ENCODE measurements at regions not wholly inside any gene's neighbourhood (a gene's known extent, or its start where the extent isn't known, plus 50 kb on each side); places are given as distances from the start of the nearest gene placed in this dataset.

DNA sequence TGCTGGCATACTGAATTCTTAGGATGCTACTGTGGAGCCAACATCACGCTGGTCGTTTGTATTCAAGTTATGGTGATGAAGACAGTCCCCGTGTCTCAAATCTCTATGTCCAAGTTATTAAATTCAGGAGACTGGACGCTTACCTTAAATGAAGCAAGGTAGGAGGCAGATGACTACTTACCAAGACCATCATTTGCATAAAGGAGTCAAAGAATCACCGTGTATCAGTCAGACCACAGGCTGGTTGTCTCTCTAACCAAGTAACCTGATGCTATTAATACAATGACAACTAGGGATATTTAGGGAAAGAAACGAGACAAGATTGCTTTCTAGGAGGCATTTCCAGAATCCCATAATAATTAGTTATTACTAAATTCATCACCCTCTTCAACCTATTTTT lies 78.1 kb upstream of the FRMD6 start:
- Histone ChIP-seq H3K9me3 (ENCODE audit: control insufficient read depth in 2 of 3, low read length in 3 of 3) (no peaks in the 10 kb centered on the region), H3K27me3 (ENCODE audit: control insufficient read depth in 2 of 2, insufficient read depth in 2 of 2, low read length in 2 of 2) (peaks cover 0 to 8% of the 10 kb centered on the region in 2 donors), H3K4me1 (ENCODE audit: control insufficient read depth in 2 of 2, insufficient read depth in 2 of 2, low read length in 2 of 2) (no peaks in the 10 kb centered on the region), H3K27ac (ENCODE audit: low read depth, low read length) (no peak overlapping the region), H3K4me3 (ENCODE audit: low read length) (no peak overlapping the region), H3K36me3 (ENCODE audit: control insufficient read depth in 2 of 3, insufficient read depth in 3 of 3, low read length in 3 of 3) (no peaks in the 10 kb centered on the region)
- Mint-ChIP-seq H3K27me3 (peaks cover 30 to 56% (median 42%) of the 10 kb centered on the region in 5 donors), H3K27ac (no peak overlapping the region), H3K36me3 (no peaks in the 10 kb centered on the region), H3K4me3 (no peak overlapping the region), H3K4me1 (no peaks in the 10 kb centered on the region), H3K9me3 (no peaks in the 10 kb centered on the region)
- no peak for DNase-seq
- no peak for ATAC-seq
- intact Hi-C loops (cut with micrococcal nuclease), result no loop called here
- POLR2A ChIA-PET, result no interaction called here
- CTCF ChIA-PET, result no interaction called here

- intact Hi-C loops (cut with micrococcal nuclease), result no loop called here
- Mint-ChIP-seq H3K36me3 (no peaks in the 10 kb centered on the region), H3K9me3 (no peaks in the 10 kb centered on the region), H3K27ac (no peak overlapping the region), H3K4me3 (no peak overlapping the region), H3K4me1 (no peaks in the 10 kb centered on the region), H3K27me3 (peaks cover 33 to 57% (median 44%) of the 10 kb centered on the region in 5 donors)
- no peak overlapping the region for H3K4me3 ChIP-seq (ENCODE audit: low read length)
- H3K9me3 ChIP-seq (ENCODE audit: control insufficient read depth in 2 of 3, low read length in 3 of 3), result no peaks in the 10 kb centered on the region
- H3K27ac ChIP-seq (ENCODE audit: low read depth, low read length), result no peak overlapping the region
- ChIA-PET POLR2A (no interaction called here), CTCF (no interaction called here)
- H3K27me3 ChIP-seq (ENCODE audit: control insufficient read depth in 2 of 2, insufficient read depth in 2 of 2, low read length in 2 of 2), result peaks cover 0 to 8% of the 10 kb centered on the region in 2 donors
- no peaks in the 10 kb centered on the region for H3K4me1 ChIP-seq (ENCODE audit: control insufficient read depth in 2 of 2, insufficient read depth in 2 of 2, low read length in 2 of 2)
- DNase-seq (no peak), ATAC-seq (no peak)
- no peaks in the 10 kb centered on the region for H3K36me3 ChIP-seq (ENCODE audit: control insufficient read depth in 2 of 3, insufficient read depth in 3 of 3, low read length in 3 of 3)
Observed at GRCh38 chr14:51574009-51574408, 77.7 kb upstream of the FRMD6 start.

- Histone ChIP-seq H3K4me3 (ENCODE audit: low read length) (no peak overlapping the region), H3K27me3 (ENCODE audit: control insufficient read depth in 2 of 2, insufficient read depth in 2 of 2, low read length in 2 of 2) (peaks cover 0 to 13% of the 10 kb centered on the region in 2 donors), H3K4me1 (ENCODE audit: control insufficient read depth in 2 of 2, insufficient read depth in 2 of 2, low read length in 2 of 2) (no peaks in the 10 kb centered on the region), H3K27ac (ENCODE audit: low read depth, low read length) (no peak overlapping the region), H3K36me3 (ENCODE audit: control insufficient read depth in 2 of 3, insufficient read depth in 3 of 3, low read length in 3 of 3) (no peaks in the 10 kb centered on the region), H3K9me3 (ENCODE audit: control insufficient read depth in 2 of 3, low read length in 3 of 3) (no peaks in the 10 kb centered on the region)
- ATAC-seq, result no peak
- ChIA-PET POLR2A (no interaction called here), CTCF (no interaction called here)
- peaks cover 43 to 67% (median 55%) of the 10 kb centered on the region in 5 donors for H3K27me3 Mint-ChIP-seq
- DNase-seq, result no peak
- intact Hi-C loops (cut with micrococcal nuclease), result no loop called here
- H3K4me3 Mint-ChIP-seq, result no peak overlapping the region
- no peak overlapping the region for H3K27ac Mint-ChIP-seq
- H3K9me3 Mint-ChIP-seq, result no peaks in the 10 kb centered on the region
- H3K4me1 Mint-ChIP-seq, result no peaks in the 10 kb centered on the region
- H3K36me3 Mint-ChIP-seq, result no peaks in the 10 kb centered on the region
Observed at GRCh38 chr14:51575349-51576116, 76.2 kb upstream of the FRMD6 start.

DNA sequence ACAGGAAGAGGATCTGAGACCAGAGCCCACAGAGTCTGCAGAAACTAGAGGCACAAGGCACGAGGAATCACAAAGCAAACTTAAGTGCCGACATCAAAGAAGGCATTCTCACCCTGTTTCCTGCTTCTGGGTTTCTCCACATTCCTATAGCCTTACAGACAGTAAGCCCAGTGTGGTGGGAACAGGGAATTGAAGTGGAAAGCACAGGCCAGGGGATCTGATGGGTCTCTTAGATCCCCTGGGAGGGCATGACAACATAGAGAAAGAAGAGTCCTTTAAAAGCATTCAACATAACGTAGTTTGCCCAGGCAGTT lies 75.6 kb upstream of the FRMD6 start:
- no peak for DNase-seq
- H3K36me3 Mint-ChIP-seq, result no peaks in the 10 kb centered on the region
- H3K4me3 Mint-ChIP-seq, result no peak overlapping the region
- no peaks in the 10 kb centered on the region for H3K36me3 ChIP-seq (ENCODE audit: control insufficient read depth in 2 of 3, insufficient read depth in 3 of 3, low read length in 3 of 3)
- POLR2A ChIA-PET, result no interaction called here
- CTCF ChIA-PET, result interaction anchor here (0.6 kb wide), 1 partner anchor 39 kb away, joined by 3 read pairs; no protein-coding TSS in a partner anchor
- H3K27me3 ChIP-seq (ENCODE audit: control insufficient read depth in 2 of 2, insufficient read depth in 2 of 2, low read length in 2 of 2), result peaks cover 0 to 13% of the 10 kb centered on the region in 2 donors
- H3K9me3 ChIP-seq (ENCODE audit: control insufficient read depth in 2 of 3, low read length in 3 of 3), result no peaks in the 10 kb centered on the region
- H3K4me3 ChIP-seq (ENCODE audit: low read length), result no peak overlapping the region
- no peak overlapping the region for H3K27ac ChIP-seq (ENCODE audit: low read depth, low read length)
- no peak for ATAC-seq
- intact Hi-C loops (cut with micrococcal nuclease), result no loop called here
- H3K27me3 Mint-ChIP-seq, result peaks cover 43 to 72% (median 55%) of the 10 kb centered on the region in 5 donors
- no peaks in the 10 kb centered on the region for H3K9me3 Mint-ChIP-seq
- no peak overlapping the region for H3K27ac Mint-ChIP-seq
- no peaks in the 10 kb centered on the region for H3K4me1 ChIP-seq (ENCODE audit: control insufficient read depth in 2 of 2, insufficient read depth in 2 of 2, low read length in 2 of 2)
- no peaks in the 10 kb centered on the region for H3K4me1 Mint-ChIP-seq

DNA sequence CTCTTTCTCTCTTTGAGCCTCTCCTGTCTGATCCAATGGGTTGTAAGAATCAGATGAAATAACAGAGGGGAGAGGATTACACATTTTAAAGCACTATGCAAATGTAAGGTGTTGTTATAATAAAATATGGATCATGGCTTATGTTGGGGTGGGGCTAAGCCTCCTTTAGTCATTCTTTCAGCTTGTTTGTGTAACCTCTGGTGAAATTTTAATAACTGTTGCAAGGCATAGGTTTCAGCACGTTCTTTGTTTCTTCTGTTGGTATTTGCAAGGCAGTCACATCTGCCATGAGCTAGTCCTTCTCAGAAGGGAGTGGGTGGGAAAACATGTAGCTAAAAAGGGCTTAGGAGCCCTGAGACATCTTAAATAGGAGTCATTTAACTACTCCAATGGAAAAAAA lies 74.8 kb upstream of the FRMD6 start:
- no peak for ATAC-seq
- Histone ChIP-seq H3K4me3 (ENCODE audit: low read length) (no peak overlapping the region), H3K36me3 (ENCODE audit: control insufficient read depth in 2 of 3, insufficient read depth in 3 of 3, low read length in 3 of 3) (no peaks in the 10 kb centered on the region), H3K27ac (ENCODE audit: low read depth, low read length) (no peak overlapping the region), H3K9me3 (ENCODE audit: control insufficient read depth in 2 of 3, low read length in 3 of 3) (no peaks in the 10 kb centered on the region), H3K4me1 (ENCODE audit: control insufficient read depth in 2 of 2, insufficient read depth in 2 of 2, low read length in 2 of 2) (no peaks in the 10 kb centered on the region), H3K27me3 (ENCODE audit: control insufficient read depth in 2 of 2, insufficient read depth in 2 of 2, low read length in 2 of 2) (peaks cover 0 to 13% of the 10 kb centered on the region in 2 donors)
- Mint-ChIP-seq H3K36me3 (no peaks in the 10 kb centered on the region), H3K9me3 (no peaks in the 10 kb centered on the region), H3K4me3 (no peak overlapping the region), H3K4me1 (no peaks in the 10 kb centered on the region), H3K27ac (no peak overlapping the region), H3K27me3 (peaks cover 43 to 78% (median 55%) of the 10 kb centered on the region in 5 donors)
- intact Hi-C loops (cut with micrococcal nuclease), result no loop called here
- ChIA-PET CTCF (interaction anchor here (0.5 kb wide), 1 partner anchor 64 kb away, joined by 3 read pairs; no protein-coding TSS in a partner anchor), POLR2A (interaction anchor here (0.6 to 0.7 kb wide), 2 partner anchors 402 to 756 kb away, joined by 3 read pairs; no protein-coding TSS in a partner anchor)
- DNase-seq, result no peak

GRCh38 chr14:51578853-51579252 lies 72.9 kb upstream of the FRMD6 start:
- H3K27me3 Mint-ChIP-seq, result peaks cover 38 to 63% (median 48%) of the 10 kb centered on the region in 5 donors
- H3K36me3 ChIP-seq (ENCODE audit: control insufficient read depth in 2 of 3, insufficient read depth in 3 of 3, low read length in 3 of 3), result no peaks in the 10 kb centered on the region
- no peak for ATAC-seq
- intact Hi-C loops (cut with micrococcal nuclease), result no loop called here
- no peaks in the 10 kb centered on the region for H3K4me1 ChIP-seq (ENCODE audit: control insufficient read depth in 2 of 2, insufficient read depth in 2 of 2, low read length in 2 of 2)
- H3K4me3 Mint-ChIP-seq, result no peak overlapping the region
- H3K27ac Mint-ChIP-seq, result no peak overlapping the region
- CTCF ChIA-PET, result no interaction called here
- no peaks in the 10 kb centered on the region for H3K4me1 Mint-ChIP-seq
- no peaks in the 10 kb centered on the region for H3K9me3 ChIP-seq (ENCODE audit: control insufficient read depth in 2 of 3, low read length in 3 of 3)
- no peaks in the 10 kb centered on the region for H3K36me3 Mint-ChIP-seq
- peaks cover 0 to 1% (median 0%) of the 10 kb centered on the region in 11 donors for H3K9me3 Mint-ChIP-seq
- H3K4me3 ChIP-seq (ENCODE audit: low read length), result no peak overlapping the region
- H3K27me3 ChIP-seq (ENCODE audit: control insufficient read depth in 2 of 2, insufficient read depth in 2 of 2, low read length in 2 of 2), result peaks cover 0 to 13% of the 10 kb centered on the region in 2 donors
- POLR2A ChIA-PET, result no interaction called here
- H3K27ac ChIP-seq (ENCODE audit: low read depth, low read length), result no peak overlapping the region
- DNase-seq, result no peak

All from naive thymus-derived CD4-positive, alpha-beta T cell (primary cell).